ENCODE measurements at regions not wholly inside any gene's neighbourhood (a gene's known extent, or its start where the extent isn't known, plus 50 kb on each side); places are given as distances from the start of the nearest gene placed in this dataset.
A peak's percentile ranks its signal among the peaks of the same experiment; 100 is the strongest.

GRCh38 chr3:109772520-109772919, 435.2 kb upstream of the DPPA4 start:
- Histone ChIP-seq H3K27me3 (no peaks in the 10 kb centered on the region), H3K36me3 (no peaks in the 10 kb centered on the region), H3K9me3 (peaks cover 0 to 3% of the 10 kb centered on the region in 2 donors), H3K4me1 (no peaks in the 10 kb centered on the region), H3K27ac (no peak overlapping the region), H3K4me3 (no peak overlapping the region)
- intact Hi-C loops (cut with DNase I) = no loop called here
- DNase-seq (ENCODE audit: low spot score in 2 of 2) = no peak
- TF ChIP-seq CTCF (IDR thresholded peaks at IDR 0.05) = no peak

- Histone ChIP-seq H3K4me3 (no peak overlapping the region), H3K27me3 (no peaks in the 10 kb centered on the region), H3K27ac (no peak overlapping the region), H3K9me3 (peaks cover 0 to 10% of the 10 kb centered on the region in 2 donors), H3K36me3 (no peaks in the 10 kb centered on the region), H3K4me1 (no peaks in the 10 kb centered on the region)
- no peak for TF ChIP-seq CTCF (IDR thresholded peaks at IDR 0.05)
- intact Hi-C loops (cut with DNase I) = no loop called here
- DNase-seq (ENCODE audit: low spot score in 2 of 2) = no peak
Observed at GRCh38 chr3:109774108-109774507, 436.8 kb upstream of the DPPA4 start.

GRCh38 chr3:109784285-109784684, 446.9 kb upstream of the DPPA4 start:
- no peaks in the 10 kb centered on the region for H3K36me3 ChIP-seq
- no peaks in the 10 kb centered on the region for H3K27me3 ChIP-seq
- no peak overlapping the region for H3K4me3 ChIP-seq
- TF ChIP-seq CTCF (IDR thresholded peaks at IDR 0.05) = no peak
- intact Hi-C loops (cut with DNase I) = no loop called here
- H3K9me3 ChIP-seq = peaks cover 0 to 7% of the 10 kb centered on the region in 2 donors
- no peak overlapping the region for H3K27ac ChIP-seq
- no peak for DNase-seq (ENCODE audit: low spot score in 2 of 2)
- no peaks in the 10 kb centered on the region for H3K4me1 ChIP-seq

GRCh38 chr3:109784852-109785631, 447.7 kb upstream of the DPPA4 start:
- no peak for DNase-seq (ENCODE audit: low spot score in 2 of 2)
- Histone ChIP-seq H3K36me3 (no peaks in the 10 kb centered on the region), H3K9me3 (no peaks in the 10 kb centered on the region), H3K27me3 (no peaks in the 10 kb centered on the region), H3K4me1 (no peaks in the 10 kb centered on the region), H3K4me3 (no peak overlapping the region), H3K27ac (no peak overlapping the region)
- intact Hi-C loops (cut with DNase I) = no loop called here
- TF ChIP-seq CTCF (IDR thresholded peaks at IDR 0.05) = no peak

- no peak overlapping the region for H3K27ac ChIP-seq
- no peak for DNase-seq (ENCODE audit: low spot score in 2 of 2)
- TF ChIP-seq CTCF (IDR thresholded peaks at IDR 0.05) = peak in 1 of 3 experiments; percentile 14
Observed at GRCh38 chr3:109803274-109803673, 465.9 kb upstream of the DPPA4 start.

More at GRCh38 chr3:109803274-109803673, 465.9 kb upstream of the DPPA4 start:
- Histone ChIP-seq H3K36me3 (no peaks in the 10 kb centered on the region), H3K4me3 (no peak overlapping the region), H3K4me1 (no peaks in the 10 kb centered on the region), H3K9me3 (no peaks in the 10 kb centered on the region), H3K27me3 (no peaks in the 10 kb centered on the region)
- intact Hi-C loops (cut with DNase I) = no loop called here
